ENCODE measurements at regions not wholly inside any gene's neighbourhood (a gene's known extent, or its start where the extent isn't known, plus 50 kb on each side); places are given as distances from the start of the nearest gene placed in this dataset.

DNA sequence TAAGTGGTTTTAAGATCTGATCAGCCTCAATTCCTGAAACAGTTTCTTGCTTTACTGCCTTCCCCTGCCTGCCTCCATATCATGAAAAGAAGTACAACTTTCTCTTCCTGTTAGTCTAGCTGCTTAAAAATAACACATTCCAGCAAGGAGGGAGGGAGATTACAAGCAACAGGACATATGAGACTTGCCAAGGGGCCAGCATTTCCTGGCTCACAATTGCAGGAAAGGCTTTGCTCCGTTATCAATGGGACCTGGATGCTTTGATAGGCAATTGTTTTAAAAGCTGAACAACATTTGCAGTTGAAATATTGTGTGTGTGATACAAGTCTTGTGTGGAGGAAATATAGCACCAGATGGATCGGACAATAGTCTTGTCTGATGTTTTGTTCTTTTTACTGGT lies 425.0 kb downstream of the FAT4 start:
- no peak overlapping the region for H3K4me3 ChIP-seq
- H3K27ac ChIP-seq, result no peak overlapping the region
- no peaks in the 10 kb centered on the region for H3K36me3 ChIP-seq (ENCODE audit: insufficient read depth in 1 of 2, low read depth in 1 of 2)
- DNase-seq (no peak), ATAC-seq (no peak)
- TF ChIP-seq, protein P1, sequence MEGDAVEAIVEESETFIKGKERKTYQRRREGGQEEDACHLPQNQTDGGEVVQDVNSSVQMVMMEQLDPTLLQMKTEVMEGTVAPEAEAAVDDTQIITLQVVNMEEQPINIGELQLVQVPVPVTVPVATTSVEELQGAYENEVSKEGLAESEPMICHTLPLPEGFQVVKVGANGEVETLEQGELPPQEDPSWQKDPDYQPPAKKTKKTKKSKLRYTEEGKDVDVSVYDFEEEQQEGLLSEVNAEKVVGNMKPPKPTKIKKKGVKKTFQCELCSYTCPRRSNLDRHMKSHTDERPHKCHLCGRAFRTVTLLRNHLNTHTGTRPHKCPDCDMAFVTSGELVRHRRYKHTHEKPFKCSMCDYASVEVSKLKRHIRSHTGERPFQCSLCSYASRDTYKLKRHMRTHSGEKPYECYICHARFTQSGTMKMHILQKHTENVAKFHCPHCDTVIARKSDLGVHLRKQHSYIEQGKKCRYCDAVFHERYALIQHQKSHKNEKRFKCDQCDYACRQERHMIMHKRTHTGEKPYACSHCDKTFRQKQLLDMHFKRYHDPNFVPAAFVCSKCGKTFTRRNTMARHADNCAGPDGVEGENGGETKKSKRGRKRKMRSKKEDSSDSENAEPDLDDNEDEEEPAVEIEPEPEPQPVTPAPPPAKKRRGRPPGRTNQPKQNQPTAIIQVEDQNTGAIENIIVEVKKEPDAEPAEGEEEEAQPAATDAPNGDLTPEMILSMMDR (IDR thresholded peaks at IDR 0.05), result no peak
- WGBS, 3 donors, result 41 to 50% (median 47%) methylated on average over 2 of the region's 2 CpGs
- peaks cover 3% of the 10 kb centered on the region for H3K9me3 ChIP-seq
- intact Hi-C loops (cut with DNase I), result no loop called here
- no peaks in the 10 kb centered on the region for H3K4me1 ChIP-seq
- no peaks in the 10 kb centered on the region for H3K27me3 ChIP-seq (ENCODE audit: insufficient read depth in 3 of 3, low read length in 2 of 3)

DNA sequence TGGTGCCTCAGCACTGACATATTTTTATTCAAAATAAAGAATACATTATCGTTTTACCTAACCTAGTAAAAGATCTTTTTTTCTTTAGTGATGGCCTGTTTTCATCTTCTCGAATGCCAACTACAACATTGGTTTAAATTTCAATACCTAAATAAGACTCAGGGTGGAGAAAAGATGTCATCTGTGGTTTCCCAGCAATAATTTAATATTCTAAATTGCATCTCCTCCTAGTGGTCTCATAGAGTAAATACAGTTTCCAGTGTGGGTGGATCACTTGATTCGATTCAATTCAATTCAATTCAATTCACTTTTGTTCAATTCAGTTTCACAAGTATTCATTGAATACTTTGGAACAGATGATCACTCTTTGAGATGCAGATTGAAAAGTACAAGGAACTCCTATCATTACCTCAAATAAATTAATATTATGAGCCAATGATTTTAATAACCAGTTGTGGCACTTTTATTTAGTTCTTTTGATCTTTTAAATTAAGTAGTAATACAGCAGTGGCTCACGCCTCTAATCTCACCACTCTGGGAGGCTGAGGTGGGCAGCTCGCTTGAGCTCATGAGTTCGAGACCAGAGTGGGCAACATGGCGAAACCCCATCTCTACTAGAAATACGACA lies 427.2 kb downstream of the FAT4 start:
- 83 to 86% (median 85%) methylated on average over 8 of the region's 8 CpGs for WGBS, 3 donors
- ATAC-seq (no peak), DNase-seq (no peak)
- Histone ChIP-seq H3K27ac (no peak overlapping the region), H3K36me3 (ENCODE audit: insufficient read depth in 1 of 2, low read depth in 1 of 2) (no peaks in the 10 kb centered on the region), H3K4me3 (no peak overlapping the region), H3K9me3 (peaks cover 3% of the 10 kb centered on the region), H3K4me1 (no peaks in the 10 kb centered on the region), H3K27me3 (ENCODE audit: insufficient read depth in 3 of 3, low read length in 2 of 3) (no peaks in the 10 kb centered on the region)
- intact Hi-C loops (cut with DNase I), result no loop called here
- TF ChIP-seq, protein P1 (IDR thresholded peaks at IDR 0.05), result peak; percentile 51

DNA sequence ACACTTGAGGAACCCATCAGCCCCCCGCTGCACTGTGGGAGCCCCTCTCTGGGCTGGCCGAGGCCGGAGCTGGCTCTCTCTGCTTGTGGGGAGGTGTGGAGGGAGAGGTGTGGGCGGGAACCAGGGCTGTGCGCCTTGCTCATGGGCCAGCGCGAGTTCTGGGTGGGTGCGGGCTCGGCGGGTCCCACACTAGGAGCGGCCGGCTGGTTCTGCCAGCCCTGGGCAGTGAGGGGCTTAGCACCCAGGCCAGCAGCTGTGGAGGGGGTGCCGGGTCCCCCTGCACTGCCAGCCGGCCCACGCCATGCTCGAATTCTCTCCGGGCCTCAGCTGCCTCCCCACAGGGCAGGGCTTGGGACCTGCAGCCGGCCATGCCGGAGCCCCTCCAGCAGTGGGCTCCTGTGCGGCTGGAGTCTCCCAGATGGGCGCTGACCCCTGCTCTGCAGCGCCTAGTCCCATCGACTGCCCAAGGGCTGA lies 430.2 kb downstream of the FAT4 start:
- H3K4me1 ChIP-seq, result no peaks in the 10 kb centered on the region
- TF ChIP-seq, protein P1 (IDR thresholded peaks at IDR 0.05), result no peak
- H3K9me3 ChIP-seq, result peaks cover 3% of the 10 kb centered on the region
- H3K36me3 ChIP-seq (ENCODE audit: insufficient read depth in 1 of 2, low read depth in 1 of 2), result no peaks in the 10 kb centered on the region
- intact Hi-C loops (cut with DNase I), result loop anchor here in 1 of 2 donors (2.0 kb wide), 1 partner anchor 432 kb away; no protein-coding TSS in a partner anchor
- 97 to 98% (median 98%) methylated on average over 18 to 23 of the region's 23 CpGs for WGBS, 3 donors
- H3K27ac ChIP-seq, result no peak overlapping the region
- no peaks in the 10 kb centered on the region for H3K27me3 ChIP-seq (ENCODE audit: insufficient read depth in 3 of 3, low read length in 2 of 3)
- no peak overlapping the region for H3K4me3 ChIP-seq
- ATAC-seq, result no peak
- DNase-seq, result peak in 1 of 2 donors; percentile 47

DNA sequence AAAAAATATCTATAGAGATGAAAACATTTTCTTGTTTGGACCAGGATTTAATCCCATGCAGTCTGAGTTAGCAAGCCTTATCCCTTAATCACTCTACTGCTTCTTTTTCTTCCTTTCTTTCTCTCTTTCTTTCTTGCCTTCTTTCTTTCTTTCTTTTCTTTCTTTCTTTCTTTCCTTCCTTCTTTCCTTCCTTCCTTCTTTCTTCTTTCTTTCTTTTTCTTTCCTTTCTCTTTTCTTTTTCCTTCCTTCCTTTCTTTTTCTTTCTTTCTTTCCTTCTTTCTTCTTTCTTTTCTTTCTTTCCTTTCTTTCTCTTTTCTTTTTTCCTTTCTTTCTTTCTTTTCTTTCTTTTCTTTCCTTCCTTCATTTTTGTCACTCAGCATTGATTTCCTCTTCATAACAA lies 434.6 kb downstream of the FAT4 start:
- Histone ChIP-seq H3K27me3 (ENCODE audit: insufficient read depth in 3 of 3, low read length in 2 of 3) (no peaks in the 10 kb centered on the region), H3K4me1 (no peaks in the 10 kb centered on the region), H3K9me3 (no peaks in the 10 kb centered on the region), H3K36me3 (ENCODE audit: insufficient read depth in 1 of 2, low read depth in 1 of 2) (no peaks in the 10 kb centered on the region), H3K4me3 (no peak overlapping the region), H3K27ac (no peak overlapping the region)
- ATAC-seq (no peak), DNase-seq (no peak)
- TF ChIP-seq, protein P1 (IDR thresholded peaks at IDR 0.05), result no peak
- intact Hi-C loops (cut with DNase I), result no loop called here

DNA sequence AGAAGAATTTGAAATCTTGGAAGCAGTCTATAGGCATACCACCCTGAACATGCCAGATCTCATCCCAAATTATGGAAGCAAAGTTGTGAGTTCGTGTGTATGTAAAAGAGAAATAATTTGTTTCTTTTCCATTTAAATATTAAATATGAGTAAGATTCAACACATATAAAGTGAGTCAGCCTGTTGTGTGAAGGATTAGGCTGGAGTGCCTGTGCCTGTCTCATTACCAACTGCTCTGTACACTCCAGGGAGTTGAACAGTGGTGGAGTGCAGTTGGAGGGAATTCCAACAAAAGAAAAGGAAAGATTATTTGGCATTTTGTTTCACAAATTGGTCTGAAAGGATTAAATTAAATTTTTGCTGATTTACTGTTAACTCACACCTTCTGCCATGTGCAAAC lies 435.6 kb downstream of the FAT4 start:
- H3K27ac ChIP-seq, result no peak overlapping the region
- H3K9me3 ChIP-seq, result no peaks in the 10 kb centered on the region
- no peaks in the 10 kb centered on the region for H3K4me1 ChIP-seq
- no peaks in the 10 kb centered on the region for H3K27me3 ChIP-seq (ENCODE audit: insufficient read depth in 3 of 3, low read length in 2 of 3)
- WGBS, 3 donors, result 84 to 89% (median 88%) methylated on average over 1 of the region's 1 CpG
- intact Hi-C loops (cut with DNase I), result loop anchor here in 1 of 2 donors (5.0 kb wide), 1 partner anchor 433 kb away; no protein-coding TSS in a partner anchor
- no peak overlapping the region for H3K4me3 ChIP-seq
- TF ChIP-seq, protein P1 (IDR thresholded peaks at IDR 0.05), result no peak
- H3K36me3 ChIP-seq (ENCODE audit: insufficient read depth in 1 of 2, low read depth in 1 of 2), result no peaks in the 10 kb centered on the region
- DNase-seq, result no peak
- ATAC-seq, result no peak

Measured in psoas muscle (tissue), 7 donors.